GM12878 (cell line): ENCODE measurements at regions not wholly inside any gene's neighbourhood (a gene's known extent, or its start where the extent isn't known, plus 50 kb on each side); places are given as distances from the start of the nearest gene placed in this dataset.

ENCODE experiments used
- ATAC-seq: fragments of 200-7000 bp; cut with Tn5 transposase; 3 replicates; pipeline ENCODE4 v1.9.1; 2020; ENCODE audit warnings: mild to moderate bottlenecking, moderate library complexity
- BruUV-seq: library from RNA; stranded (reverse); fragments of 400-500 nt; replicated peaks from 2 replicates; lab custom pipeline; 2021; lab: Mats Ljungman, UMichigan
- CTCF ChIA-PET: fragments of 300-600 bp; sonication (Branson Sonifier 250); formaldehyde crosslinking; extraction: SDS; loops from one replicate; lab custom pipeline; 2021; ENCODE audit warnings: inconsistent platforms; lab: Yijun Ruan, JAX
- POLR2A ChIA-PET: fragments of 350-600 bp; formaldehyde crosslinking; extraction: SDS; loops from one replicate; lab custom pipeline; 2021; ENCODE audit warnings: inconsistent platforms; lab: Charles Lee
- RAD21 ChIA-PET: fragments of 300-600 bp; sonication (Branson Sonifier 250); formaldehyde crosslinking; loops from one replicate; lab custom pipeline; 2023; ENCODE audit warnings: antibody characterized with exemption; ENCODE audit not compliant: unreplicated experiment; lab: Charles Lee
- SMC1A ChIA-PET: fragments of 300-600 bp; sonication (Branson Sonifier 250); formaldehyde crosslinking; loops from one replicate; lab custom pipeline; 2023; ENCODE audit not compliant: unreplicated experiment, uncharacterized antibody; lab: Charles Lee
- DNase-seq: peaks from one replicate; pipeline ENCODE4 v3.0.0-alpha.2; 2011; ENCODE audit warnings: low read depth, low spot score
- FAIRE-seq: peaks from 3 replicates; lab custom pipeline; 2011; peaks lifted over from hg19 to GRCh38; lab: Jason Lieb, UNC
- H2AFZ ChIP-seq: 2 replicates; pipeline ENCODE4 v1.6.0; 2011; ENCODE audit warnings: low read depth, low read length, control low read depth; ENCODE audit not compliant: control insufficient read depth
- H3K27ac ChIP-seq: 2 replicates; pipeline ENCODE4 v1.5.1; 2011; ENCODE audit warnings: control low read depth; ENCODE audit not compliant: control insufficient read depth, insufficient read depth
- H3K27me3 ChIP-seq, 2 experiments: replicated peaks in 1 of 2; 2 replicates each; pipeline versions ENCODE4 v1.6.0 to v1.6.1; 2011; ENCODE audit warnings: low read length in 1 of 2; ENCODE audit not compliant: control insufficient read depth in 2 of 2, insufficient read depth in 2 of 2
- H3K36me3 ChIP-seq, 2 experiments: 2 replicates each; pipeline ENCODE4 v1.5.1; 2011; ENCODE audit warnings: low read length in 1 of 2; ENCODE audit not compliant: control insufficient read depth in 2 of 2, insufficient read depth in 2 of 2
- H3K4me1 ChIP-seq: 2 replicates; pipeline ENCODE4 v1.6.1; 2011; ENCODE audit warnings: mild to moderate bottlenecking, low read length, moderate library complexity, mixed read lengths; ENCODE audit not compliant: control insufficient read depth, insufficient read depth
- H3K4me2 ChIP-seq: 2 replicates; pipeline ENCODE4 v1.6.0; 2011; ENCODE audit warnings: control low read depth; ENCODE audit not compliant: control insufficient read depth, insufficient read depth
- H3K4me3 ChIP-seq: fragments of 200-600 bp; sonication (generic); 2 replicates; pipeline ENCODE4 v1.5.1; 2016
- H3K79me2 ChIP-seq: 2 replicates; pipeline ENCODE4 v1.6.0; 2011; ENCODE audit warnings: low read length; ENCODE audit not compliant: control insufficient read depth, insufficient read depth
- H3K9ac ChIP-seq: 2 replicates; pipeline ENCODE4 v1.8.0; 2011; ENCODE audit warnings: low read length, control low read depth, mixed read lengths; ENCODE audit not compliant: control insufficient read depth, insufficient read depth
- H3K9me3 ChIP-seq: replicated peaks from 3 replicates; pipeline ENCODE4 v1.5.1; 2011; ENCODE audit warnings: mild to moderate bottlenecking, low read length; ENCODE audit not compliant: control insufficient read depth, insufficient read depth
- H4K20me1 ChIP-seq: 2 replicates; pipeline ENCODE4 v1.6.0; 2011; ENCODE audit not compliant: control insufficient read depth, insufficient read depth
- CHD1 ChIP-seq: IDR thresholded peaks from 2 replicates; pipeline ENCODE4 v1.6.1; 2012; ENCODE audit warnings: low read depth, low read length, improper control_type of control experiment
- ETV6 ChIP-seq, 2 experiments: fragments of 450-650 bp in 1 of 2; IDR thresholded peaks in 1 of 2; conservative IDR thresholded peaks in 1 of 2; 2 replicates each; pipeline ENCODE4 v1.6.1; 2014; ENCODE audit warnings: antibody characterized with exemption in 1 of 2, borderline replicate concordance in 1 of 2, low read depth in 1 of 2, mild to moderate bottlenecking in 1 of 2, moderate library complexity in 1 of 2
- GABPA ChIP-seq: IDR thresholded peaks from 2 replicates; pipeline ENCODE4 v1.6.1; 2014; ENCODE audit warnings: antibody characterized with exemption, low read depth, mild to moderate bottlenecking, inconsistent platforms
- GATAD2B ChIP-seq: fragments of 450-650 bp; conservative IDR thresholded peaks from 2 replicates; pipeline ENCODE4 v1.6.1; 2017; ENCODE audit warnings: low read depth, mild to moderate bottlenecking, moderate library complexity
- PBX3 ChIP-seq: IDR thresholded peaks from 2 replicates; pipeline ENCODE4 v1.6.1; 2011; ENCODE audit warnings: mild to moderate bottlenecking, low read depth, low read length, moderate library complexity; ENCODE audit not compliant: insufficient replicate concordance
- RUNX3 ChIP-seq: IDR thresholded peaks from 2 replicates; pipeline ENCODE4 v1.6.1; 2012; ENCODE audit warnings: low read length, inconsistent platforms
- ZNF592 ChIP-seq: fragments of 450-650 bp; IDR thresholded peaks from 2 replicates; pipeline ENCODE4 v1.6.1; 2017; ENCODE audit warnings: mild to moderate bottlenecking, moderate library complexity
- ZZZ3 ChIP-seq: IDR thresholded peaks from 2 replicates; pipeline ENCODE4 v1.6.1; 2011; ENCODE audit warnings: low read depth; ENCODE audit not compliant: control insufficient read depth, insufficient read length
- WGBS: methylation state at CpG from one replicate; pipeline ENCODE4 v1.1.6; 2016; ENCODE audit warnings: low lambda C conversion rate; ENCODE audit not compliant: insufficient replicate concordance, insufficient coverage; ENCODE audit errors: missing lambda C conversion rate; 5-methylcytosine and 5-hydroxymethylcytosine counted together
- in situ Hi-C: fragments of 300-500 bp; cut with MboI; formaldehyde crosslinking; loops from 9 replicates; pipeline ENCODE4 v1.14.3; 2018; ENCODE audit warnings: mixed read lengths
- intact Hi-C: fragments of 100-400 bp; cut with micrococcal nuclease; formaldehyde crosslinking; loops from one replicate; pipeline ENCODE4 v1.14.2; 2022; ENCODE audit not compliant: unreplicated experiment

- TF ChIP-seq ZNF592 (no peak), PBX3 (no peak)
Observed at GRCh38 chr10:44476409-44477045, 91.6 kb upstream of the CXCL12 start (continued).

GRCh38 chr10:44477046-44477425 is 92.1 kb upstream of the CXCL12 start:
- Histone ChIP-seq H2AFZ (no peak overlapping the region), H3K4me3 (no peak overlapping the region), H3K36me3 (no peaks in the 10 kb centered on the region), H3K9ac (no peak overlapping the region), H3K4me1 (no peaks in the 10 kb centered on the region), H4K20me1 (no peaks in the 10 kb centered on the region), H3K27me3 (no peaks in the 10 kb centered on the region), H3K79me2 (no peaks in the 10 kb centered on the region), H3K4me2 (no peak overlapping the region), H3K9me3 (no peaks in the 10 kb centered on the region; the same call in 2 of the 3 replicates), H3K27ac (no peak overlapping the region)
- ChIA-PET SMC1A (no interaction called here), RAD21 (no interaction called here), POLR2A (no interaction called here), CTCF (no interaction called here)
- TF ChIP-seq GATAD2B, result no peak
- no peak for TF ChIP-seq ETV6 (conservative IDR thresholded peaks at IDR 0.05 in 1 of 2, IDR thresholded peaks at IDR 0.05 in 1 of 2; ENCODE audit: borderline replicate concordance in 1 of 2, low read depth in 1 of 2)
- no peak for TF ChIP-seq CHD1
- no peak for TF ChIP-seq RUNX3
- no peak for TF ChIP-seq GABPA
- no peak for TF ChIP-seq ZZZ3
- no peak for FAIRE-seq
- DNase-seq, result no peak
- no peak for ATAC-seq
- 6% methylated on average over 1 of the region's 1 CpG for WGBS
- in situ Hi-C loops, result no loop called here
- BruUV-seq, result no TSS peak
- intact Hi-C loops, result no loop called here
